ENCODE measurements at regions not wholly inside any gene's neighbourhood (a gene's known extent, or its start where the extent isn't known, plus 50 kb on each side); places are given as distances from the start of the nearest gene placed in this dataset.

- TF ChIP-seq EZH2phosphoT487 (IDR thresholded peaks at IDR 0.05; ENCODE audit: unreplicated experiment), result no peak
- no peak for TF ChIP-seq NANOG (IDR thresholded peaks at IDR 0.05; ENCODE audit: borderline replicate concordance)
- TF ChIP-seq POLR2AphosphoS5 (IDR thresholded peaks at IDR 0.05; ENCODE audit: low read depth), result no peak
Observed at GRCh38 chr12:16424531-16424930, 77.1 kb downstream of the MGST1 start (continued).

DNA sequence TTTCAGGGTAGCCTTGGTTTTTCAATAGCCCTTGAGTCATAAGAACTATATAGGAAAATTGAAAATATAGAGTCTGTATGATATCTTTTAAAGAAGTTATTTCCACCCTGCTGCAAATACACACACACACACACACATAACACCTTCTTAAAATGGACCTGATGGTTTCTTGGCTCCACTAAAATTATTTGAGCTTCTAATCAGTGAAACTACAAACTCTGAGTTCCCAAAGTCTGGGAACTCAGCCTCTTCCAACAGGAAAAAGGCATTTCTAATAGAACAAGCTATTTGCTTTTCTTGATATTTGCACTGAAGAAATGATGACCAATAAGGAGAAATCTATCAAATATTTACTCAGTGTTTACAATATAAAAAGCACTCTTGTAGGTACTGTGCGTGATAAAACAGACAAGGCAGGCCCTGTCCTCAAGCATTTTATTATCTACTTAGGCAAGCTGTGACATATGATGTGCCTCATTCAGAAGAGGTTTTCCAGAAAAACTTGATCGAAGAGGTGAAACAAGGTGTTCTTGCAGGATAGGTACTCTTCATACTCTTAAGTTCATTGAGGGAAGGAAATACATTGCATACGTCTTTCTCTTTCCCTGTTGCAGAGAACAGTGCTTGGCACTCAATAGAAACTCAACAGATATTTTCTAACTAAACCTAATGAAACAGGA is 88.6 kb downstream of the MGST1 start:
- H4K20me1 ChIP-seq (replicated peaks; ENCODE audit: insufficient read depth), result no peaks in the 10 kb centered on the region
- no peak overlapping the region for H2AFZ ChIP-seq
- no peaks in the 10 kb centered on the region for H3K36me3 ChIP-seq (ENCODE audit: insufficient read depth)
- Mint-ChIP-seq H3K4me1 (no peaks in the 10 kb centered on the region), H3K27me3 (ENCODE audit: insufficient read depth, low read depth, poor library complexity) (no peaks in the 10 kb centered on the region), H3K27ac (no peak overlapping the region), H3K36me3 (ENCODE audit: low read depth) (peaks cover 2% of the 10 kb centered on the region; the same call in 2 of the 3 replicates), H3K9me3 (peaks cover 4% of the 10 kb centered on the region; the same call in 1 of the 3 replicates), H3K4me3 (no peak overlapping the region)
- ATAC-seq, result no peak
- no peak overlapping the region for H3K4me2 ChIP-seq
- H3K4me1 ChIP-seq (ENCODE audit: insufficient read depth), result no peaks in the 10 kb centered on the region
- no peaks in the 10 kb centered on the region for H3K9me2 ChIP-seq (ENCODE audit: insufficient read depth)
- no peaks in the 10 kb centered on the region for H3K27me3 ChIP-seq (ENCODE audit: insufficient read depth)
- TF ChIP-seq POLR2AphosphoS5 (IDR thresholded peaks at IDR 0.05; ENCODE audit: low read depth), result no peak
- no peaks in the 10 kb centered on the region for H3K79me2 ChIP-seq (replicated peaks; ENCODE audit: insufficient read depth)
- H3K4me3 ChIP-seq, result no peak overlapping the region
- H3F3A ChIP-seq (replicated peaks; ENCODE audit: low read depth), result no peaks in the 10 kb centered on the region
- no peak overlapping the region for H3K27ac ChIP-seq (ENCODE audit: low read depth)
- DNase-seq (ENCODE audit: low spot score), result no peak

DNA sequence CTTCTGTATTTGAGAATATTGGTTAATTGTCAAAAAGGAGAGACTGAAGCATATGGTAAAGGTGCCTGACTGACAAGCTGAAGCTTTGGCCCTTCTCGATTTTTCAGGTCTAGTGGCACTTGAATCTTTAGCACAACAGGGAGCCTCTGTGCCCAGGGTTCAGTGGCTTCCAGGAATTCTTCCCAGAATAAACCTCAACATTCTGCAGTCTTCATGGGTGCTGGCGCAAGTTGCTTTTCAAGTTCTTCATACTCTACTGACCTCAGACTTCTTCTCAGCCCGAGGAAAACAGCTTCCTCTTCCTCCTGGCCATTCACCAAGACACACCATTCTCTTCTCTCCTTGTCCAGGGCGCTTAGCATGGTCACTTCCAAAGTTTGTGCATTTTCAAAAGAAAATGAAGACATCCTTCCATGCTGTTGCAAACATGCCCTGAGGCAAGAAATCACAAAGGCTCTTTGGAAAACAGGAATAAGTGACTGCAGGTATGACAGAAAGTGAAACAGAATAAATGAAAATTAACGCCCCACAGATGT is 89.9 kb downstream of the MGST1 start:
- TF ChIP-seq, protein P1, sequence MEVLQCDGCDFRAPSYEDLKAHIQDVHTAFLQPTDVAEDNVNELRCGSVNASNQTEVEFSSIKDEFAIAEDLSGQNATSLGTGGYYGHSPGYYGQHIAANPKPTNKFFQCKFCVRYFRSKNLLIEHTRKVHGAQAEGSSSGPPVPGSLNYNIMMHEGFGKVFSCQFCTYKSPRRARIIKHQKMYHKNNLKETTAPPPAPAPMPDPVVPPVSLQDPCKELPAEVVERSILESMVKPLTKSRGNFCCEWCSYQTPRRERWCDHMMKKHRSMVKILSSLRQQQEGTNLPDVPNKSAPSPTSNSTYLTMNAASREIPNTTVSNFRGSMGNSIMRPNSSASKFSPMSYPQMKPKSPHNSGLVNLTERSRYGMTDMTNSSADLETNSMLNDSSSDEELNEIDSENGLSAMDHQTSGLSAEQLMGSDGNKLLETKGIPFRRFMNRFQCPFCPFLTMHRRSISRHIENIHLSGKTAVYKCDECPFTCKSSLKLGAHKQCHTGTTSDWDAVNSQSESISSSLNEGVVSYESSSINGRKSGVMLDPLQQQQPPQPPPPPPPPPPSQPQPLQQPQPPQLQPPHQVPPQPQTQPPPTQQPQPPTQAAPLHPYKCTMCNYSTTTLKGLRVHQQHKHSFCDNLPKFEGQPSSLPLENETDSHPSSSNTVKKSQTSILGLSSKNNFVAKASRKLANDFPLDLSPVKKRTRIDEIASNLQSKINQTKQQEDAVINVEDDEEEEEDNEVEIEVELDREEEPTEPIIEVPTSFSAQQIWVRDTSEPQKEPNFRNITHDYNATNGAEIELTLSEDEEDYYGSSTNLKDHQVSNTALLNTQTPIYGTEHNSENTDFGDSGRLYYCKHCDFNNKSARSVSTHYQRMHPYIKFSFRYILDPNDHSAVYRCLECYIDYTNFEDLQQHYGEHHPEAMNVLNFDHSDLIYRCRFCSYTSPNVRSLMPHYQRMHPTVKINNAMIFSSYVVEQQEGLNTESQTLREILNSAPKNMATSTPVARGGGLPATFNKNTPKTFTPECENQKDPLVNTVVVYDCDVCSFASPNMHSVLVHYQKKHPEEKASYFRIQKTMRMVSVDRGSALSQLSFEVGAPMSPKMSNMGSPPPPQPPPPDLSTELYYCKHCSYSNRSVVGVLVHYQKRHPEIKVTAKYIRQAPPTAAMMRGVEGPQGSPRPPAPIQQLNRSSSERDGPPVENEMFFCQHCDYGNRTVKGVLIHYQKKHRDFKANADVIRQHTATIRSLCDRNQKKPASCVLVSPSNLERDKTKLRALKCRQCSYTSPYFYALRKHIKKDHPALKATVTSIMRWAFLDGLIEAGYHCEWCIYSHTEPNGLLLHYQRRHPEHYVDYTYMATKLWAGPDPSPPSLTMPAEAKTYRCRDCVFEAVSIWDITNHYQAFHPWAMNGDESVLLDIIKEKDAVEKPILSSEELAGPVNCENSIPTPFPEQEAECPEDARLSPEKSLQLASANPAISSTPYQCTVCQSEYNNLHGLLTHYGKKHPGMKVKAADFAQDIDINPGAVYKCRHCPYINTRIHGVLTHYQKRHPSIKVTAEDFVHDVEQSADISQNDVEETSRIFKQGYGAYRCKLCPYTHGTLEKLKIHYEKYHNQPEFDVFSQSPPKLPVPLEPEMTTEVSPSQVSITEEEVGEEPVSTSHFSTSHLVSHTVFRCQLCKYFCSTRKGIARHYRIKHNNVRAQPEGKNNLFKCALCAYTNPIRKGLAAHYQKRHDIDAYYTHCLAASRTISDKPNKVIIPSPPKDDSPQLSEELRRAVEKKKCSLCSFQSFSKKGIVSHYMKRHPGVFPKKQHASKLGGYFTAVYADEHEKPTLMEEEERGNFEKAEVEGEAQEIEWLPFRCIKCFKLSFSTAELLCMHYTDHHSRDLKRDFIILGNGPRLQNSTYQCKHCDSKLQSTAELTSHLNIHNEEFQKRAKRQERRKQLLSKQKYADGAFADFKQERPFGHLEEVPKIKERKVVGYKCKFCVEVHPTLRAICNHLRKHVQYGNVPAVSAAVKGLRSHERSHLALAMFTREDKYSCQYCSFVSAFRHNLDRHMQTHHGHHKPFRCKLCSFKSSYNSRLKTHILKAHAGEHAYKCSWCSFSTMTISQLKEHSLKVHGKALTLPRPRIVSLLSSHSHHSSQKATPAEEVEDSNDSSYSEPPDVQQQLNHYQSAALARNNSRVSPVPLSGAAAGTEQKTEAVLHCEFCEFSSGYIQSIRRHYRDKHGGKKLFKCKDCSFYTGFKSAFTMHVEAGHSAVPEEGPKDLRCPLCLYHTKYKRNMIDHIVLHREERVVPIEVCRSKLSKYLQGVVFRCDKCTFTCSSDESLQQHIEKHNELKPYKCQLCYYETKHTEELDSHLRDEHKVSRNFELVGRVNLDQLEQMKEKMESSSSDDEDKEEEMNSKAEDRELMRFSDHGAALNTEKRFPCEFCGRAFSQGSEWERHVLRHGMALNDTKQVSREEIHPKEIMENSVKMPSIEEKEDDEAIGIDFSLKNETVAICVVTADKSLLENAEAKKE (CRISPR knock-in tag; IDR thresholded peaks at IDR 0.05), result no peak
- TF ChIP-seq ZNF331 (CRISPR knock-in tag; IDR thresholded peaks at IDR 0.05; ENCODE audit: low read depth), result no peak
- TF ChIP-seq EZH2 (IDR thresholded peaks at IDR 0.05; ENCODE audit: low read depth, unreplicated experiment), result no peak
- no peak for TF ChIP-seq CREB1 (CRISPR knock-in tag; IDR thresholded peaks at IDR 0.05; ENCODE audit: low read depth)
- TF ChIP-seq, protein P2, sequence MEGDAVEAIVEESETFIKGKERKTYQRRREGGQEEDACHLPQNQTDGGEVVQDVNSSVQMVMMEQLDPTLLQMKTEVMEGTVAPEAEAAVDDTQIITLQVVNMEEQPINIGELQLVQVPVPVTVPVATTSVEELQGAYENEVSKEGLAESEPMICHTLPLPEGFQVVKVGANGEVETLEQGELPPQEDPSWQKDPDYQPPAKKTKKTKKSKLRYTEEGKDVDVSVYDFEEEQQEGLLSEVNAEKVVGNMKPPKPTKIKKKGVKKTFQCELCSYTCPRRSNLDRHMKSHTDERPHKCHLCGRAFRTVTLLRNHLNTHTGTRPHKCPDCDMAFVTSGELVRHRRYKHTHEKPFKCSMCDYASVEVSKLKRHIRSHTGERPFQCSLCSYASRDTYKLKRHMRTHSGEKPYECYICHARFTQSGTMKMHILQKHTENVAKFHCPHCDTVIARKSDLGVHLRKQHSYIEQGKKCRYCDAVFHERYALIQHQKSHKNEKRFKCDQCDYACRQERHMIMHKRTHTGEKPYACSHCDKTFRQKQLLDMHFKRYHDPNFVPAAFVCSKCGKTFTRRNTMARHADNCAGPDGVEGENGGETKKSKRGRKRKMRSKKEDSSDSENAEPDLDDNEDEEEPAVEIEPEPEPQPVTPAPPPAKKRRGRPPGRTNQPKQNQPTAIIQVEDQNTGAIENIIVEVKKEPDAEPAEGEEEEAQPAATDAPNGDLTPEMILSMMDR (conservative IDR thresholded peaks at IDR 0.05; ENCODE audit: low read depth in 2 of 2), result no peak
- no peak for TF ChIP-seq POLR2AphosphoS5 (IDR thresholded peaks at IDR 0.05; ENCODE audit: low read depth)
- no peak for TF ChIP-seq STAT1 (IDR thresholded peaks at IDR 0.05; ENCODE audit: unreplicated experiment)
- H3K4me2 ChIP-seq, result no peak overlapping the region

More for the DNA sequence above, 89.9 kb downstream of the MGST1 start:
- Mint-ChIP-seq H3K36me3 (ENCODE audit: low read depth) (0 out of 3 replicates have a peak, but pooled peaks cover 7% of the 10 kb centered on the region), H3K27me3 (ENCODE audit: insufficient read depth, low read depth, poor library complexity) (no peaks in the 10 kb centered on the region), H3K4me1 (no peaks in the 10 kb centered on the region), H3K4me3 (no peak overlapping the region), H3K9me3 (peaks cover 7% of the 10 kb centered on the region; the same call in 2 of the 3 replicates), H3K27ac (no peak overlapping the region)
- H3K27ac ChIP-seq (ENCODE audit: low read depth), result no peak overlapping the region
- H3F3A ChIP-seq (replicated peaks; ENCODE audit: low read depth), result no peaks in the 10 kb centered on the region
- no peaks in the 10 kb centered on the region for H4K20me1 ChIP-seq (replicated peaks; ENCODE audit: insufficient read depth)
- H3K9me2 ChIP-seq (ENCODE audit: insufficient read depth), result no peaks in the 10 kb centered on the region
- ATAC-seq (no peak), DNase-seq (ENCODE audit: low spot score) (peak; percentile 6)
- no peaks in the 10 kb centered on the region for H3K79me2 ChIP-seq (replicated peaks; ENCODE audit: insufficient read depth)
- no peaks in the 10 kb centered on the region for H3K4me1 ChIP-seq (ENCODE audit: insufficient read depth)
- no peak overlapping the region for H2AFZ ChIP-seq
- H3K36me3 ChIP-seq (ENCODE audit: insufficient read depth), result no peaks in the 10 kb centered on the region
- no peak overlapping the region for H3K4me3 ChIP-seq
- no peaks in the 10 kb centered on the region for H3K27me3 ChIP-seq (ENCODE audit: insufficient read depth)
